LNCaP clone FGC (cell line): ENCODE measurements at regions not wholly inside any gene's neighbourhood (a gene's known extent, or its start where the extent isn't known, plus 50 kb on each side); places are given as distances from the start of the nearest gene placed in this dataset.

Experiments
- DNase-seq: peaks from one replicate; pipeline ENCODE4 v3.0.0-alpha.2; 2011; ENCODE audit warnings: low read depth
- H3K4me3 ChIP-seq: 2 replicates; pipeline ENCODE4 v1.5.1; 2011; ENCODE audit warnings: mild to moderate bottlenecking, low read depth, low read length, control low read depth
- CTCF ChIP-seq: IDR thresholded peaks from 2 replicates; pipeline ENCODE4 v1.5.1; 2012; ENCODE audit warnings: mild to moderate bottlenecking; ENCODE audit not compliant: control insufficient read depth, insufficient read depth; ENCODE audit errors: extremely low read depth

- no peak for DNase-seq
- no peak overlapping the region for H3K4me3 ChIP-seq
- TF ChIP-seq CTCF, result no peak
Measured at GRCh38 chr11:13062115-13062514, 53.0 kb downstream of the RASSF10 start.

- no peak for DNase-seq
- no peak for TF ChIP-seq CTCF
- no peak overlapping the region for H3K4me3 ChIP-seq
Measured at GRCh38 chr11:13064593-13064992, 55.5 kb downstream of the RASSF10 start.

- no peak for DNase-seq
- no peak for TF ChIP-seq CTCF
- no peak overlapping the region for H3K4me3 ChIP-seq
Measured at GRCh38 chr11:13065200-13065787, 56.2 kb downstream of the RASSF10 start.

GRCh38 chr11:13068211-13068610 lies 59.1 kb downstream of the RASSF10 start:
- TF ChIP-seq CTCF, result no peak
- peak; percentile 41 for DNase-seq
- no peak overlapping the region for H3K4me3 ChIP-seq

GRCh38 chr11:13073119-13073981 lies 64.2 kb downstream of the RASSF10 start:
- DNase-seq, result no peak
- no peak overlapping the region for H3K4me3 ChIP-seq
- TF ChIP-seq CTCF, result no peak

- H3K4me3 ChIP-seq, result no peak overlapping the region
- no peak for TF ChIP-seq CTCF
- DNase-seq, result no peak
Measured at GRCh38 chr11:13074714-13075464, 65.8 kb downstream of the RASSF10 start.
